Left renal pelvis (tissue), 4 donors: ENCODE measurements at regions not wholly inside any gene's neighbourhood (a gene's known extent, or its start where the extent isn't known, plus 50 kb on each side); places are given as distances from the start of the nearest gene placed in this dataset.

Experiments
- DNase-seq, 4 donors: peaks; one replicate each; pipeline ENCODE4 v3.0.0-alpha.2; 2013; ENCODE audit warnings: low read depth in 4 of 4, low spot score in 3 of 4

GRCh38 chr7:47724335-47724982, 142.5 kb upstream of the TNS3 start:
- DNase-seq = no peak

DNA sequence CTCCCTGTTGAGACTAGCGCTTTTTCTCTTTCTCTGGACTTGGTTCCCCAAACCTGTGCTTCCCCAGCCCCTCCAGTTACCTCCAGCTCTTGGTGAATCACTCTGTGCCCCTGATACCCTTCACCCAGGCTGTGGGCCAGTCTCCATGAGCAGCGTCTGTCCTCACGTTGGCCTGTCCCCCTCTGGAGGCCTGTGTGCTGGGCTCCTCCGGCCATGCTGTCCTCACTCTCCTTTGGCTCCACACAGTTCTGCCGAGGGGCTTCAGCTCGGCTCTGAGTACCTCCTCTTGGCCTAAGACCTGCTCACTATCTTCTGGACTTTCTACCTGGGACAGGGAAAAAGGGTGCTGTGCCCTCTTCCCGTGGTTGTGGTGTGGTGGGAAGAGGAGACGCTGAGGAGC, 140.2 kb upstream of the TNS3 start:
- no peak for DNase-seq

DNA sequence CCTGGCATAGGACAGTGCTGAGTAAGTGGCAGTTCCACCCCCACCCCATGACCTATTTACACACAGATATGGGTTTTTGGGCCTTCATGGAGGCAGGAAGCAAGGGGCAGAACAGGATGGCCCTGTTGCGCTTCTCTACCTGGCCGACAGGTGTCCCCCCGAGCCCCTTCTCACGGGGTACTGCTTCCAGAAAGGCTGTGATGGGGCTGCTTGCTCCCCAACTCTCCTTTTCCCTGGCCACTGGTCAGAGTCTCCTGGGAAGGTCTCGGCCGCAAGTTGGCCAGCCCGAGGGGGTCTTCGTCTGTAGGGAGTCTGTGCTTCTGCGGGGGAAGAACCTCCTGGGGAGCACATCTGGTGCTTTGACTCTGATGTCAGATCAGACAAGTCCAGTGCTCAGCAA, 139.8 kb upstream of the TNS3 start:
- no peak for DNase-seq

DNA sequence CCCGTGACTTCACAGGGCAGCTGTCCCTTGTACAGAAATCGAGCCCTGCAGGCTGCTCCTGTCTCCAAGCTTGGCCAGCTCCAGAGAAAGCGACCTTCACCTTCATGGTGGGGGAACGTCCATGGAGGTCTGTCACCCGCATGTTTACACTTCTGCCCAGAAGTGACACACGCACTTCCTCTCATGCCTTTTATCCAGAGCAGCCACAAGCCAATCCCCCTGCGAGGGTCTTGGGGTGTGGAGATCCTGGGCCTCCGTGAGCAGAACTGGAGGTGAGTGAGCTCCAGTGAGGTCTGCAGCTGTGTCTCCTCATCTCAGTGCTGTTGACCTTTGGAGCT, 139.0 kb upstream of the TNS3 start:
- DNase-seq = no peak

DNA sequence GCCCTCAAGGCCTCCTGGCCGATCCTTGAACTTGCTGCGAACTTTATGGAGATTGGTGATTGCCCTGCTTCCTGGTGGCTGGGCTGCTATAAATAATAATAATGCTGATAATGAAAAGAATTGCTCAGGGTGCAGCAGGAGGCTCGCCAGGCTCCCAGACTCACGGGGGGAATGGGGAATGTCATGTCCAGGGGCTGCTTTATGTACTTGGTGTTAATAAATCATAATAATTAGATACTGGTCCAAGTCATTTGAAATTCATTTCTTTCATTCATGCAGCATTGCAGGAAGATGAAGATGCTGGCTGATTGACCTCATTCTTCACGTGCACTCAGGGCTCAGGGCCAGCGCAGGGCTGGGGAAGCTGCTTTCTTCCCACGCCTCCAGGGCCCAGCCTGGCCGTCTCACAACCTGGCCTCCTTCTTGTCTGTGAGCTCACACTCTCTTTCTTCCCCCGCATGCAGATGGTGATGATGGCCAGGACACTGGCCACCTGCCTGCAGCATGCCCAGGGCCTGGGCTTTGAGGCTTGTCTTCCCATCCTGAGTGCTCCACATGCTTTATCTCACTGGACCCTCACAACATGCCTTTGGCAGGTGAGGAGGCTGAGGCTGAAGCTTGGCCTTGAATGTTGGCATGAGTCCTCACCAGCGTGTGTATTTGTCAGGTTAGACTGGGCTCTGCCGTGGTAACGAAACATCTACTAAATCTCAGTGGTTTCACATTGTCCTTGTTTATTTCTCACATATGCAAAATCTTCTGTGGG, 138.4 kb upstream of the TNS3 start:
- DNase-seq = no peak

- DNase-seq = no peak
These were observed 137.8 kb upstream of the TNS3 start for GRCh38 chr7:47719675-47720074.

DNA sequence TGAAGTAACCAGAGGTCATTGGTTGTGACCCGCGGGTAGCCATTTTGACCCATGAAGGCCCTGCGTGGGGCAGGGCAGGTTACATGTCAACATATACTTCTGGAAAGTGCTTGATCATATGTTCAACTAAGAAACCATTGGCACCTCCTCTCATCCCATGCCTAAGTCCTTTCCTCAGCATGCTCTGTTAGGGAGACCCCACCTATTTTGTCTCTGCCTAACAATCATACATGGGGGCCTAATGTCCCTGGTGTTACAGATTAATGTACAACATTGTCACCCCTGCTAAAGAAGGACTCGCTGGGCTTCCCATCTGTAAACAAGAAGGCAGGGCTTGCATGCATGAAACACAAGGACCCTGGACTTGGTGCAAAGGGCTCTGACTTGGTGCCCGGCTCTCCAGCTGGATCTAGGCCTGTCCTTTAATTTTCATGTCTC, 133.7 kb upstream of the TNS3 start:
- DNase-seq = no peak

DNA sequence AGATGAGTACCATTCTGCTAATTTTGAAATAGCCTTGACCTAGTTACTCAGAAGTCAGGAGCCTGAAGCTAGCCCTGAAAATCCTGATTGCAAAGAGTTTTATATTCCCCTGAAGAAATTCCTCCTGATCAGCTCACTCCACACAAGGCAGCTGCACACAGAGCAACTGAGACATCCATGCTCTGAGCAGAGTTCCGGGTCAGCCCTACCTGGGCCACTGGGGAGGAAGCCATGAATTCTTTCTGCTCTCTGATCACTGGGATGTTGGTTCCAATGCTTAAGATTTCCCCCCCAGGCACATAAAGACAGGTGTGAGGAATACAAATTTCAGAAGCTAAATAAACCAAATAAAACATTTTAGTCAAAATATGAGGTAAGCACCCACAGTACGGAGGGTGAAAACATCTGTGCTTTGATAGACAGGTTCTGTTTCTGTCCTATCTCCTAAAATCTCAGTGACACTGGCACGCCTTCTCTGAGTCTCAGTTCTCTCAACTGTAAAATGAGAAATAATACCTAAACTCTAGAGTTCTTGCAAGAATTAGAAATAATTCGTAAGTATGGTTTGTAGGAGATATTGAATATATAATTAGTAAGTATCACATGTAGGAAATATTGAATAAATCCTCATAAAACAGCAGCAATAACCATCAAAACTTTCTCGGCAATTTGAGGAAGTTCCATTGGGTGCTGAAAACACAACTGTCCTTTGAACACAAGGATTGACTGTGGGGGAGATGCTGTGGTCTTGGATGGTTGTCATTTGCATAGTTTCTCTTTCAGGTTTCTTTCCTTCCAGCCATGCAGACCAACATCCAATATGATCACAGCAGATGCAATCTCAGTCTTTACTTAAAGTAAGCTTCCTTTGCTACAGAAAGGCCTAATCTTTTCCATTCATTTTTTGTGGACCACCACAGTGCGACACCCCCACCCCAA, 133.0 kb upstream of the TNS3 start:
- DNase-seq = no peak

DNA sequence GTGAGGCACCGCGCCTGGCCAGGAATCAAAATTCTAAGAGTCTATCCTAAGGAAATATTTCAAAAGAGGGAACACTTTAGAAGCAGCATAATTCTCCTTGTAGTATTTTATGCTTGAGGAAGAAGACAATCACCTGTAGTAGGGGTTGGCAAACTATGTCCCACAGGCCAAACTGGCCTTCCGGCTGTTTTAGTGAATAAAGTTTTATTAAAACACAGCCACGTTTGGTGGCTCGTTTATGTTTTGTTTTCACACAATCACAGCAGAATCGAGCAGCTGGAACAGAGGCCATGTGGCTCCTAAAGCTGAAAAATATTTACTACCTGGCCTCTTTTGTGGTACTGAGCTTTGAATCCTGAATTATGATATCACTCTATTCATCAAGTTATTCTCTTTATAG, 131.7 kb upstream of the TNS3 start:
- no peak for DNase-seq

DNA sequence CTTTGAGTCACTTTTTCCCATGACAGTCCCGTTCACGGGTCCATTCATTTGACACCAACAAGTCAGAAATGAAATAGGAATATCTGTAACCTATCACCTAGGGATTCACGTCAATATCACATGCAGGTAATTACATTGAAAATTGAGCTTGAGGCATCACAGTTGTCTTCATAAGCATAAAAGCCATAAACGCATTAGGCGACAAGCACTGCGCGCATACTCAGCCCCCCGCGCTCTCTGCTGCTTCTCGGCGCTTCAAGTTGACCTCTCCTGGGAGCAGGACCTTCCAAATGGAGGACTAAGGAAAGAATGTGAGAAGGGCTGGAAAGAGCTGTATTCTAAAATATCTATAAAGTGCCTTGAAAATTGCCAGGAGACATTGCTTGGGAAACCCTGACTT, 130.5 kb upstream of the TNS3 start:
- no peak for DNase-seq

DNA sequence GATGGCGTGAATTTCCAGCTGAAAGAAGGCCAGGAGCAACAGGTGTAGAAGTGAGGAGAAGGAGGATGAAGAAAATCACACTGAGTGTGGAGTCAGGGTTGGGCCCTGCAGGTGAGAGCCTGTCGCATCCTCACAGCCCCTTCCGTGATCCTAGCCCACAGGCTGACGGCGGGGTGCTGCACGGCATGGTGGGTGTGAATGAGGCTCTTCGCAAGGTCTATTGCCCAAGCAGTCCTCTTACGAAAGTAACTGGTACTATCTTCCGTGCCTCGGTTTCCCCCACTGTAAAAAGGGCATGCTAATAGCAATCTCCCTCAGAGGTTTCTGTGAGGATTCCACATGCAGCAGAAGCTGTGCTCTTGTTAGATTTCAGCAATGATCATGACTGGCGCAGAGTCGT, 129.9 kb upstream of the TNS3 start:
- no peak for DNase-seq

DNA sequence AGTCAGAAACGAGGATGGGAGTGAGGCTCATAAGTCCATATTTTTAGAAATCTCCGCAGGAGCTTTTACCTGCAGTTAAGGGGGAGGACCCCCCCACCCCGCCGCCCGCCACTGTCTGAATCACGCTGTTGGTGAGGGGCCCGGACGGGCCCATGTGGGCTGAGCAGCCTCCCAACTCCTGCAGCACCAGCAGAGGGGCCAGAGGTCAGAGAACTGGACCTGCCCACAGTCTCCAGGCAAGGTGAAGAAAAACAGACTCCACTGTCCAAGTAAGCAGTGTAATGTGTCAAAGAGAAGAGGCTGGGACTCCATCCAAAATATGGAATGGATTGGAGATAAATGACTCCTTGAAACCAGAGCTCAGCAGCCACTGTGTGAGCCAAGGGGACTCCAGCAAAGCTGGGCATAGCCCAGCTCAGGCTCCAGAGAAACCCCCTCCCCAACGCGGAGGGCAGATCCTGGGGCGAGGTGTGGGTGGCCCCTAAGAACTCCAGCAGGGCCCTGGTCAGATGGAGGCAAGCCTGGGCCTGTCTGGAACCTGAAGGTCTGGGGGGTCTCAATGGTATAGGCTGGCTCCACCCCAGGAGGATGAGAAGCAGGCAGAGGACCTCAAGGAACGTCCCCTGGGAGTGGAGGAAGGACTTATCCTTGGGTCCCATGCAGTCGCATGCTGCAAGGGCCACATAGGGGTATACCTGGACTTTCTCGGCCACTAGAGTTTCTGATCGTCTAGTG, 128.5 kb upstream of the TNS3 start:
- DNase-seq = no peak

DNA sequence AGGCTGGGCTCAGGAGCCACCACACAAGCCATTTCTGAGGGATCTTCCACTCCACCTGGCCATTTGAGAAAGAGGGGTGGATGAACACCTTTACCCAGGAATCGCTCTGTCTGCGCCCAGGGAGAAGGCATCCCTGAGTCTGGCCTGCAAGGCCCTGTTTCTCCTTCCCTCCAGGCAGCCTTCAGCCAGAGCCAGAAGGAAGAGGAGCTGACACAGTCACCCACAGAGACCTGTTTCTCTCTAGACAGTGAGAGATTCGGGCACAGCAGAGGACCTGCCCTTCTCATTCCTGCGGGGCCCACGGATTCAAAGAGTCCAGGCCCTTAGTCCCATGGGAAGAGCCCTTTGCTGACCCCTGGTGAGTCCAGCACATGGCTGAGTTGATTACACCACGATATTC, 127.5 kb upstream of the TNS3 start:
- no peak for DNase-seq

GRCh38 chr7:47709051-47709450, 127.1 kb upstream of the TNS3 start:
- no peak for DNase-seq

DNA sequence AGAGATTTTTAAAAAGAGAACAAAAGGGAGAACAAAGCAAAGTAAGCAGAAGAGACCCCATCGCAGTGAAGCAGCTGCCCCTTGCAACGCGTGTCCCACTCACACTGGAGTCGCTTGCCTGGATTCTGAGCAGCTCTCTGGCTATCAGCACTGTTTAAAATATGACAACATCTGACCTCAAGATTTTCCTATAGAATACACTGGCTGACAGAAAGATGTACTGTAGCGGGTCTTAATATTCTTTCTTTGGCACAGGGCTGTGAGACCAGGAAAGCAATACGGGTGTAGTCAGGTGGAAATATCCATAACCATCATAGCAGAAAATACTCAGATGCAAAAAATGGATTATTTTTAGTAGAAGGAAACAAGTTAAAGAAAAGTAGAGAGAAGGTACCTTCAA, 125.7 kb upstream of the TNS3 start:
- no peak for DNase-seq

DNA sequence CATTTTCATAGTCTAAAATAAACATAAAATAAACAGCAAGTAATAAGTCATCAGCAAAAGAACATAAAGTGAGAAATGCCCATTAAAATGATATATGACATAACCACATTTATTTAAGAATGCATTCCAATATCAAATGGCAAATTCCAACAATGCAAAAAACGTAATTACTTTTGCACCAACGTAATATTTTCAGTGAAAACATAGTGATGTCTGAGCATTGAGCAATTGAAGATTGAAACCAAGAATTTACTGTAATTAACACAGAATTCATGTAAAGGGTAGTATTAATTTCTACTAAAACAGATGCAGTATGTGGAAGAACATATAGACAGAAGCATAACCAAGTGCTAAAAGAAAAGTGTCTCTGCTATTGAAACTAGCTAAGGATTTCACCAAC, 123.0 kb upstream of the TNS3 start:
- DNase-seq = no peak

DNA sequence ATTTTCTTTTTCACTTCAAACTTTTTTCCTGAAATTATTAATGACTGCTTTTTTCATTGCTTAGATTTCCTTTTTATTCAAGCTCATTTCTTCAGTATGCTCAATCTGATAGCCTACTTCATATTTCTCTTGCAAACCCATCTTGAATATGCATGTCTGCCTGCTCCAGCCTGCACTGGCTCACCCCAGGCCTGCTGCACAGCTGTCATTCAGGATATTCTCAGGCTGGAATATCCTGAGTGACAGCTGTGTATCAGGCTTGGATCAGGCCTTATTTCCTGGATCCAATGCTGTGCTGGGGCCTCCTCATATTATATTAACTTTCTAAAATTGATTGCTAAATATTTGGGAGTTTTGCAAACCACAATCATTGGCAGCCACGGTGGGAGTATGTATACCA, 120.2 kb upstream of the TNS3 start:
- no peak for DNase-seq

DNA sequence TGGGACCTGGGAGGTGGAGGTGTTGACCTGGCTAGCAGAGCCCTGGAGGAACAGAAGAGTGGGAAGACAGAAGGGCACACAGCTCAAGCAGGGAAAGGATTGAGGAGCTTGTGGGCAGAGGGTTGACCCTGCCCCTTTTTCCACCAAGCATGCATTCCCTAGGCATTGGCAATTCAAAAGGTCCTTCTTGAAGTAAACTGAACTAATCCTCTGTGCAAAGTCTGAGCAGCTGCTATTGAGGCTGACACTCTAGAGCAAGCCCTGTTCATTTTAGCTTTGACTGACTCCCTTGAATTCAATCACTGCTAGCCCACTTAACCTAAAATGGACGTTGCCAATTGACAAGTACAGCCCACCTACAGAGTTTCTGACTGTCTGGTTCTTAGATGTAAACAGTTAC, 116.5 kb upstream of the TNS3 start:
- no peak for DNase-seq

DNA sequence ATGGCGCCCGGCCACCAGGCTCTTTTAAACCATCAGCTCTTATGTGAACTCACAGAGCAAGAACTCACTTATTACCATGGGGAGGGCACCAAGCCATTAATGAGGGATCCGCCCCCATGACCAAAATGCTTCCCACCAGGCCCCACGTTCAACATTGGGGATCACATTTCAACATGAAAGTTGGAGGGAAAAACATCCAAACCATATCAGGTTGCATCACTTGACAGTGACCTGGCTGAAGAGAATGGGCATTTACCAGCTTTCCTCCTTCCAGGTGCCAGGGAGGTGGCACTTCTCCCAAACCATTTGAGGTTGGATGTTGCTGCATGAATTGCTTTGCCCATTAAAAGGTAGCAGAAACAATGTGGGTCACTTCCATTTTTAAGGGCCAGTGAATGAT, 115.6 kb upstream of the TNS3 start:
- DNase-seq = no peak

DNA sequence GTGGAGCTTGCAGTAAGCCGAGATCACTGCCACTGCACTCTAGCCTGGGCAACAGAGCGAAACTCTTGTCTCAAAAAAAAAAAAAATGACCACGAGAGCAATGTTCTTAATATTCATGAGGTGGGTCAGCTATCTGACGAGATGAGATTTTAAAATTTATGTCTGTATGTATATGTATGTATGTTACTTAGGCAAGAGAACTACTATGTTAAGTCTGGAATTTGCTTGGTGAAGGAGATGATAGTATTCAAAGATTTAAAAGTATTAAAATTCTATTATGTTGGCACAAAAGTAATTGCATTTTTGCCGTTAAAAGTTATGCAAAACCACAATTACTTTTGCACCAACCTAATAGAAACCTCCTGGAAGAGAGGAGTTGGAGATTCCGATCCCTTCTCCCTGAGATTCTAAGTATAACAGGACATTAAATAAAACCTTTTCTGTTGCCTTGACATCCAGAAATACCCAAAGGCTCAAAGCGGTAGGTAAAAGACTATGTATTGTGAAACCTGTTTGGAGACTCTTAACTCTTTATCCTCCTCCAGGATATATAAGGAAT, 114.3 kb upstream of the TNS3 start:
- no peak for DNase-seq

DNA sequence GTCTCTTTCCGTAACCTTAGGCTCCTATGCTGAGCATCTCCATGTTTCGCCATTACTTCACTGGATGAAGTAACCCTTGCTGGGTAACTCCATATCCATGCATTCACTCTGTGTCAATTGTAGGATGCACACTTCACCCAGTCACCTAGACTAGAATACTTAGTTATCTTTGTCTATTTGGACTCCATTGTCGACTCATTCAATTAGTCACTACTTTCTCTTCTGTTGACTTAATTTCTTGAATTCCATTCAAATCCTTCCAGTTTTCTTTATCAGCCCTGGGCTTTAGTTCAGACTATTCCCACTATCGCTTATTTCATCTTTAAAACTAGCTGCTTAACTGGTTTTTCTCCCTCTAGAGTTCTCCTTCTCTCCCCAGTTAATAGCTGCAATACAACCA, 111.3 kb upstream of the TNS3 start:
- DNase-seq = no peak
